ENCODE measurements at regions not wholly inside any gene's neighbourhood (a gene's known extent, or its start where the extent isn't known, plus 50 kb on each side); places are given as distances from the start of the nearest gene placed in this dataset.

GRCh38 chr5:104146652-104147051, 584.1 kb upstream of the NUDT12 start:
- no CpG with 5 or more reads among the region's 2 CpGs for WGBS (ENCODE audit: extremely low coverage, insufficient read length, low lambda C conversion rate)

More at GRCh38 chr5:104146652-104147051, 584.1 kb upstream of the NUDT12 start:
- no peak overlapping the region for H3K27ac Mint-ChIP-seq
- Histone ChIP-seq H3K4me2 (ENCODE audit: insufficient read depth, insufficient read length, low read length) (no peak overlapping the region), H4K91ac (ENCODE audit: insufficient read length, low read depth, low read length) (no peak overlapping the region), H3K14ac (ENCODE audit: insufficient read depth, low read length) (no peak overlapping the region), H3K27me3 (ENCODE audit: insufficient read depth, low read length) (no peaks in the 10 kb centered on the region), H3K27ac (ENCODE audit: insufficient read length, low read depth, low read length) (no peak overlapping the region), H2BK12ac (ENCODE audit: insufficient read length, low read depth, low read length) (no peak overlapping the region), H3K9ac (ENCODE audit: extremely low read depth, insufficient read length, low read length) (no peak overlapping the region), H3K18ac (ENCODE audit: insufficient read length, low read depth, low read length) (no peak overlapping the region), H3K9me3 (ENCODE audit: control insufficient read depth, low read depth, low read length) (no peaks in the 10 kb centered on the region), H2BK5ac (ENCODE audit: insufficient read length, low read length) (no peak overlapping the region), H2BK120ac (ENCODE audit: low read depth, low read length, poor library complexity, severe bottlenecking) (no peak overlapping the region), H2AK5ac (ENCODE audit: insufficient read length, low read length) (no peak overlapping the region), H4K20me1 (ENCODE audit: control insufficient read depth, insufficient read depth, insufficient read length) (no peaks in the 10 kb centered on the region), H2BK15ac (ENCODE audit: low read depth, low read length) (no peak overlapping the region), H3K79me2 (ENCODE audit: insufficient read depth, low read length) (no peaks in the 10 kb centered on the region), H3K23ac (ENCODE audit: insufficient read length, low read depth, low read length) (no peak overlapping the region), H3K23me2 (ENCODE audit: insufficient read length, low read depth, low read length, poor library complexity, severe bottlenecking) (no peaks in the 10 kb centered on the region), H4K8ac (replicated peaks; ENCODE audit: insufficient read length, low read depth, low read length) (no peak overlapping the region), H3K56ac (ENCODE audit: insufficient read length, low read depth, low read length) (no peak overlapping the region), H2AFZ (ENCODE audit: low read length) (no peak overlapping the region), H2BK20ac (ENCODE audit: low read depth, low read length, poor library complexity, severe bottlenecking) (no peak overlapping the region), H3K79me1 (ENCODE audit: insufficient read depth, low read depth, low read length, poor library complexity, severe bottlenecking) (no peaks in the 10 kb centered on the region), H3K4me1 (ENCODE audit: insufficient read depth, low read length) (no peaks in the 10 kb centered on the region), H3K4ac (ENCODE audit: low read depth, low read length) (no peak overlapping the region), H4K5ac (ENCODE audit: insufficient read length, low read depth, low read length) (no peak overlapping the region), H3T11ph (ENCODE audit: low read length) (no peak overlapping the region)
- no peak for TF ChIP-seq CTCF (conservative IDR thresholded peaks at IDR 0.05)
- H3K4me1 Mint-ChIP-seq, result no peaks in the 10 kb centered on the region
- no peak for DNase-seq
- H3K9me3 Mint-ChIP-seq, result no peaks in the 10 kb centered on the region
- H3K36me3 Mint-ChIP-seq (ENCODE audit: insufficient read depth in 1 of 3, low read depth in 3 of 3), result no peaks in the 10 kb centered on the region
- H3K4me3 Mint-ChIP-seq, result no peak overlapping the region
- H3K27me3 Mint-ChIP-seq (ENCODE audit: low read depth), result no peaks in the 10 kb centered on the region
